ENCODE measurements at regions not wholly inside any gene's neighbourhood (a gene's known extent, or its start where the extent isn't known, plus 50 kb on each side); places are given as distances from the start of the nearest gene placed in this dataset.

- Histone ChIP-seq H3K27ac (peak overlapping the region in 1 of 2 donors; percentile 34), H3K27me3 (no peaks in the 10 kb centered on the region), H3K9me3 (no peaks in the 10 kb centered on the region), H3K36me3 (no peaks in the 10 kb centered on the region), H3K4me3 (no peak overlapping the region), H3K4me1 (peaks cover 0 to 22% (median 8%) of the 10 kb centered on the region in 4 donors)
- DNase-seq: no peak
- intact Hi-C loops (cut with DNase I; ENCODE audit: low total_unique reads): no loop called here
- TF ChIP-seq CTCF (IDR thresholded peaks at IDR 0.05): no peak
Measured at GRCh38 chr10:117477961-117478670, 64.4 kb upstream of the EMX2 start.

GRCh38 chr10:117477211-117477947 lies 65.2 kb upstream of the EMX2 start:
- no peaks in the 10 kb centered on the region for H3K27me3 ChIP-seq
- H3K27ac ChIP-seq: peak overlapping the region in 1 of 2 donors; percentile 42
- intact Hi-C loops (cut with DNase I; ENCODE audit: low total_unique reads): no loop called here
- H3K4me1 ChIP-seq: peaks cover 0 to 22% (median 8%) of the 10 kb centered on the region in 4 donors
- no peaks in the 10 kb centered on the region for H3K9me3 ChIP-seq
- DNase-seq: peak; percentile 65 to 79
- no peak overlapping the region for H3K4me3 ChIP-seq
- no peak for TF ChIP-seq CTCF (IDR thresholded peaks at IDR 0.05)
- no peaks in the 10 kb centered on the region for H3K36me3 ChIP-seq

GRCh38 chr10:117476716-117477115 lies 65.8 kb upstream of the EMX2 start:
- Histone ChIP-seq H3K36me3 (no peaks in the 10 kb centered on the region), H3K4me1 (peaks cover 0 to 22% (median 8%) of the 10 kb centered on the region in 4 donors), H3K27ac (peak overlapping the region in 1 of 2 donors; percentile 42), H3K9me3 (no peaks in the 10 kb centered on the region), H3K4me3 (no peak overlapping the region), H3K27me3 (no peaks in the 10 kb centered on the region)
- intact Hi-C loops (cut with DNase I; ENCODE audit: low total_unique reads): no loop called here
- DNase-seq: no peak
- TF ChIP-seq CTCF (IDR thresholded peaks at IDR 0.05): no peak

DNA sequence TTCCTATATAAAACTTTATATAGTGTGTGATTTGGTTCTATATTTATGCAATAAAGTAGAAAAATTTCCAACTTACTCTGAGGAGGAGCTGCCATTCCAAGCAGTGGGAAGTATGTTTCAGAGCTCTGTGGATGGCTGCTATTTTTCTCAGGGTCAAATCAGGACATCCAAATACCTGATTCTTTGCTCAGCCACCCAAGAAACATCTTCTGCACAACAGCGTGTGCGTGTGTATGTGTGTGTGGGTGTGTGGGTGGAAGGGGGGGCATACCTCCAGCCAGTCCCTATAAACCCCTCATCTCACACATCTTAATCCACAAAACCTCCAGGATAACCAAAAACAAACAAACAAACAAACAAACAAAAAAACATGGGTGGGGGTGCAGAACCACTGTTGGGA lies 66.3 kb upstream of the EMX2 start:
- peaks cover 0 to 22% (median 8%) of the 10 kb centered on the region in 4 donors for H3K4me1 ChIP-seq
- intact Hi-C loops (cut with DNase I; ENCODE audit: low total_unique reads): no loop called here
- no peak for DNase-seq
- no peaks in the 10 kb centered on the region for H3K36me3 ChIP-seq
- H3K27ac ChIP-seq: no peak overlapping the region
- H3K27me3 ChIP-seq: no peaks in the 10 kb centered on the region
- H3K4me3 ChIP-seq: no peak overlapping the region
- no peak for TF ChIP-seq CTCF (IDR thresholded peaks at IDR 0.05)
- H3K9me3 ChIP-seq: no peaks in the 10 kb centered on the region

- no peaks in the 10 kb centered on the region for H3K9me3 ChIP-seq
- intact Hi-C loops (cut with DNase I; ENCODE audit: low total_unique reads): no loop called here
- DNase-seq: no peak
- H3K4me1 ChIP-seq: peaks cover 0 to 21% (median 6%) of the 10 kb centered on the region in 4 donors
- no peaks in the 10 kb centered on the region for H3K27me3 ChIP-seq
- H3K4me3 ChIP-seq: no peak overlapping the region
- H3K27ac ChIP-seq: no peak overlapping the region
- no peak for TF ChIP-seq CTCF (IDR thresholded peaks at IDR 0.05)
- H3K36me3 ChIP-seq: no peaks in the 10 kb centered on the region
Measured at GRCh38 chr10:117472872-117473271, 69.7 kb upstream of the EMX2 start.
